ENCODE measurements at regions not wholly inside any gene's neighbourhood (a gene's known extent, or its start where the extent isn't known, plus 50 kb on each side); places are given as distances from the start of the nearest gene placed in this dataset.

- no peak for DNase-seq
These were observed 285.9 kb downstream of the KIF4B start for GRCh38 chr5:155299386-155300005.

GRCh38 chr5:155303120-155303519 is 289.6 kb downstream of the KIF4B start:
- DNase-seq = no peak

- no peak for DNase-seq
These were observed 293.7 kb downstream of the KIF4B start for GRCh38 chr5:155307229-155307628.

- DNase-seq = no peak
These were observed 294.7 kb downstream of the KIF4B start for GRCh38 chr5:155308289-155308688.

GRCh38 chr5:155309021-155309746 is 295.6 kb downstream of the KIF4B start:
- no peak for DNase-seq

- no peak for DNase-seq
These were observed 298.2 kb downstream of the KIF4B start for GRCh38 chr5:155311721-155312120.

- no peak for DNase-seq
These were observed 300.0 kb downstream of the KIF4B start for GRCh38 chr5:155313518-155313917.

- no peak for DNase-seq
These were observed 302.6 kb downstream of the KIF4B start for GRCh38 chr5:155316070-155316714.

GRCh38 chr5:155332618-155333017 is 319.1 kb downstream of the KIF4B start:
- no peak for DNase-seq

GRCh38 chr5:155342956-155343355 is 329.4 kb downstream of the KIF4B start:
- DNase-seq = no peak

GRCh38 chr5:155343468-155343867 is 329.9 kb downstream of the KIF4B start:
- no peak for DNase-seq

GRCh38 chr5:155353231-155353630 is 339.7 kb downstream of the KIF4B start:
- DNase-seq = no peak

GRCh38 chr5:155366096-155366495 is 352.5 kb downstream of the KIF4B start:
- DNase-seq = no peak

- DNase-seq = no peak
These were observed 354.3 kb downstream of the KIF4B start for GRCh38 chr5:155367841-155368240.

GRCh38 chr5:155368490-155368889 is 354.9 kb downstream of the KIF4B start:
- DNase-seq = no peak

GRCh38 chr5:155380480-155380879 is 366.9 kb downstream of the KIF4B start:
- DNase-seq = no peak

GRCh38 chr5:155381654-155382053 is 368.1 kb downstream of the KIF4B start:
- no peak for DNase-seq

- DNase-seq = no peak
These were observed 375.9 kb downstream of the KIF4B start for GRCh38 chr5:155389498-155389897.

- no peak for DNase-seq
These were observed 381.2 kb downstream of the KIF4B start for GRCh38 chr5:155394727-155395126.

- DNase-seq = no peak
These were observed 389.5 kb downstream of the KIF4B start for GRCh38 chr5:155402927-155403640.

GRCh38 chr5:155406815-155407214 is 393.3 kb downstream of the KIF4B start:
- no peak for DNase-seq

GRCh38 chr5:155408465-155408864 is 394.9 kb downstream of the KIF4B start:
- DNase-seq = no peak

GRCh38 chr5:155416765-155417164 is 403.2 kb downstream of the KIF4B start:
- DNase-seq = no peak

Data from NK-92 treated with Interleukin-12 subunit alpha and Interleukin-12 subunit beta, amount 100 ng/mL, for 24 hours (cell line).